ENCODE measurements at regions not wholly inside any gene's neighbourhood (a gene's known extent, or its start where the extent isn't known, plus 50 kb on each side); places are given as distances from the start of the nearest gene placed in this dataset.
"Not testable (repeated sequence)": the region's sequence is repeated elsewhere in the genome, so short reads cannot be mapped to it uniquely, and the experiment has no call there.

DNA sequence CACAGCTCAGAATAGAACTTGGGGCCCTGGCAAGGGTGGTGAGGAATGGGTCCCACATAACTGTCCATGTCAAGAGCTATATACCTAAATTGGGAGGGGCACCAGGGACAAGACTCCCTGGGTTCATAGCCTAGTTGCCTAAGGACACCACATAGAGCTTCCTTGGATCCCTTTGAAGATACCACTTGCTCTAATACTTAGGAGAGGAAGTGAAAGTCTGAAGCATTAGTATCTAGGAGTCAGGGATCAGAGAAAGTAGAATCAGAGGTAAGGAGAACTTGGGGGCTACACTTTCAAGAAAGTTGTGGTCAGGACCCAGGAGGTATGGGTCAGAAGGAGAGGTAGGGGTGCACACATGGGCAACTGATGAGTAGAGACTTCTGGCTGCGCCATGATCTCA lies 318.2 kb upstream of the SLC39A10 start:
- no peak for DNase-seq

DNA sequence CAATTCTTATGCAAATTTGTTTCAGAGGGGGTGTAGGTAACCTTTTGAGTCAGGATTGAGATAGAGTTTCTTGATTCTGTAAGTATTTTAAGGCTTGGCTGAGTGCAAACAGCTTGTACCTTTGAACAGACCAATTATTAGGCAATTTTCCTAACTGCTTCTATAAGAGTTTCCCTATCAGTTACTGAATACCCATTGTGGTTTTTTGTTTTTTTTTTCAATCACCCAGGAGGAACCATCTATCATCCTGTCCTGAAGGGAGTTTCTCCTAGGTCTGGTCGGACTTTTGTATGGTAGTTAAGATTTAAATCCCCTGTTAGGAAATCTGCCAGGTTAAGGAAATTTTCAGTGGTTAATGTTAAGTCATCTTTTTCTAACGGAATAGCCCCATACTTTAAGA lies 319.4 kb upstream of the SLC39A10 start:
- DNase-seq: no peak

GRCh38 chr2:195333869-195334268 lies 323.2 kb upstream of the SLC39A10 start:
- no peak for DNase-seq

GRCh38 chr2:195331966-195332365 lies 325.1 kb upstream of the SLC39A10 start:
- DNase-seq: no peak

DNA sequence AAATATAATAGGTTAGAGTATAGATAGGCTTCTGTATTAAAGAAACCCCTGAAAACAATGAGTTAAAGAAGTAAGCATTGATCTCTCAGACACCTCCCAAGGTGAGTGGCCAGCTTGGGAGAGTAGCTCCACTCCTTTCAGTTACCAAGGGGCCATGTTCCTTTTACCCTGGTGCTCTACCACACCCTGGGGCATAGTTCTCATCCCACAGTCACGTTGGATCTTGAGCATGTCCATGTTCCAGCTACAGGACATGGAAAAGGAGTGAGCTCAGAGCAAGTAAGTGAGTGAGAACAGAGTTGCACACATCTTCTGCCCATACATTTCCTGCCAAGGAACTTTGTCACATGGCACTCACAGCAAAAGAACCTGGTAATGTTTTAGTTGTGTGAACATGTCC lies 325.9 kb upstream of the SLC39A10 start:
- no peak for DNase-seq

- DNase-seq: no peak
Observed at GRCh38 chr2:195330513-195330956, 326.5 kb upstream of the SLC39A10 start.

DNA sequence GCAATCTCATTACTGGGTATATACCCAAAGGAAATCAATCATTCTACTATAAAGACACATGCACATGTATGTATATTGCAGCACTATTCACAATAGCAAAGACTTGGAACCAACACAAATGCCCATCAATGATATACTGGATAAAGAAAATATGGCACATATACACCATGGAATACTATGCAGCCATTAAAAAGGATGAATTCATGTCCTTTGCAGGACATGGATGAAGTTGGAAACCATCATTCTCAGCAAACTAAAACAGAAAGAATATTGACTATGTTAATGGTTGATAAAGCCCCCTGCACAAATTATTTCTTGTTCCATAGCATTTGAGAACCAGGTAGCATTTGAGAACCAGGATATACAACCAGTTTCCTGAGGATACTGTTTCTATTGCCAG lies 327.2 kb upstream of the SLC39A10 start:
- not testable (repeated sequence) for DNase-seq

- no peak for DNase-seq
Observed at GRCh38 chr2:195326537-195326936, 330.5 kb upstream of the SLC39A10 start.

DNA sequence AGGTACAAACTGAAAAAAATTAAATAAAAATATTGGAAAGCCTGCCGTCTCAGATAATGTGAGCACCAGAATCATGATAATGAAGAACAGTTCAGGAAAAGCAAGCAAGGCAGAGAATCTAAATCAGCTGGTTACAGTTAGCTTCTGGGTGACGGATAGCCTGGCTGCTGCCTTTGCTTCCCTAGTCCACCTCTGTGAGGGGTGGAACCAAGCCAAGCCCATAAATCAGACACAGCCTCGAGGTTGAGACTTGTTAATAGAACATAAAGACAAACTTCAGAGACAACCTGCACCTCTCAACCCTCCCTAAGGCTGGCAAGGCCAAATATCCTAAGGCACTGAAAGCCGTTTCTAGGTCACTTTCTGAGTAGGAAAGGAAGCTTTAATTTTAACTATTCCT lies 334.7 kb upstream of the SLC39A10 start:
- DNase-seq: no peak

- DNase-seq: no peak
Observed at GRCh38 chr2:195320413-195320973, 336.5 kb upstream of the SLC39A10 start.

DNA sequence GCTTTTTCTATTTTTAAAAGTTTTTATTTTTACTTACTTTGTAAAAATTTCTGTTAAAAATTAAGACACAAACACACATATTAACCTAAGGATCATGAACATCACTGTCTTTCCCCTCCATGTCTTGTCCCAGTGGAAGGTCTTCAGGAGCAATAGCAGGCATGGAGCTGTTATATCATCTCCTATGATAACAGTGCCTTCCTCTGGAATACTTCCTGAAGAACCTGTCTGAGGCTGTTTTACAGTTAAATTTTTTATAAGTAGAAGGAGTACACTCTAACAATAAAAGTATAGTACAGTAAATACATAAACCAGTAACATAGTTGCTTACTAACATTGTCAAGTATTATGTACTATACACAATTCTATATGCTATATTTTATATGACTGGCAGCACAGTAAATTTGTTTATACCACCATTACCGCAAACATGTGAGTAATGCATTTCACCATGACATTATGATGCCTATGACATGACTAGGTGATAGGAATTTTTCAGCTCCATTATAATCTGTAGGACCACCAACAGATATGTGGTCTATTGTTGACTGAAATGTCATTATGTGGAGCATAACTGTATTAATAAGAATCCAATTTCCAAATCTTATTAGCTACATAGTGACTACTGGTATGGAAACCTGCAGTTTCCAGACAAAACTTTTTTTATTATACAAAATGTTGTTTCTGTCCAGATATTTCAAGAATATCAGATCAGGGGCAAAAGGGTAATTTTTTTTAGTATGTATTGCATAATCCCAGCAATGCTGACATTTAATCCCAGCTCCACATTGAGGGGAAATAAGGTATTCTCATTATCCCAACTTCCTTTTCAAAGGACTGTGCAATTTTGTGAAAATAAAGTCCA lies 337.2 kb upstream of the SLC39A10 start:
- DNase-seq: no peak

DNA sequence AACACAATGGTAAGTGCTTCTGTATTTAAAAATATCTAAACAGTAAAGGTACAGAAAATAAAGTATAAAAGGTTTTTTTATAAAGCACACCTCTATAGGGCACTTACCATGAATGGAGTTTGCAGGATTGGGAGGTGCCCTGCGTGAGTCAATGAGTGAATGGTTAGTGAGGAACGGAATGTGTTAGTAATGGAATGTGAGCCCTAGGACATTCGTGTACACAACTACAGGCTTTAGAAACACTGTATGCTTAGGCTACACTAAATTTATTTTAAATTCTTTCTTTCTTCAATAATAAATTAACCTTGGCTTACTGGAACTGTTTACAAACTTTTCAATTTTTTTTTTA lies 337.9 kb upstream of the SLC39A10 start:
- DNase-seq: no peak

GRCh38 chr2:195318440-195319111 lies 338.4 kb upstream of the SLC39A10 start:
- DNase-seq: peak; percentile 39

DNA sequence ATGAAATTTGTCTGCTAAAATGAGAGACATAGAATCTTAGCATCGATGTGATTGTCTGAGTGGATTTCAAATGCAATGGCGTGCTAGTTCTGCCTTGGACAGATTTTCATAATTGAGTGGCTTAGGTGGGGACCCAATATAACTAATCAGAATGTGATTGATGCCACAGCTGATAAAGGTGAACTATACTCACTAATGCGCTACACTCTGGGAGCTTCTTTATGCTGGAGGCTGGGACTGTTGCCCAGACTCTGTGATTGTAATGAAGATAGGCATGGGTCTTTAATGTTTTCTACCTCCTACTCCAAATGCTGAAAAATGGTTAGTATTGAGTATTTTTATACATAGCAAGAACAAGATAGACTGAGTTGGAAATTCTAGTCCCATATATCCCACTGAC lies 339.5 kb upstream of the SLC39A10 start:
- no peak for DNase-seq

- no peak for DNase-seq
Observed at GRCh38 chr2:195316486-195316885, 340.5 kb upstream of the SLC39A10 start.

- no peak for DNase-seq
Observed at GRCh38 chr2:195313962-195314361, 343.1 kb upstream of the SLC39A10 start.

DNA sequence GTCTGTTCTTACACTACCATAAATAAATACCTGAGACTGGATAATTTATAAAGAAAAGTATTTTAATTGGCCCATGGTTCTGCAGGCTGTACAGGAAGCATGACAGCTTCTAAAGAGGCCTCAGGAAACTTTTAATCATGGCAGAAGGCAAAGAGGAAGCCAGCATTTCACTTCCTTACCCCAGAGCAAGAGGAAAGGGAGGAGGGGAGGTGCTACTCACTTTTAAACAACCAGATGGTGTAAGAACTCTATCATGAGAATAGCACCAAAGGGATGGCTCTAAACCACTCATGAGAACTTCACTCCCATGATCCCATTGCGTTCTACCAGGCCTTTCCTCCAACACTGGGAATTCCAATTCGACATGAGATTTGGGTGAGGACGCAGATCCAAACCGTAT lies 344.4 kb upstream of the SLC39A10 start:
- DNase-seq: no peak

DNA sequence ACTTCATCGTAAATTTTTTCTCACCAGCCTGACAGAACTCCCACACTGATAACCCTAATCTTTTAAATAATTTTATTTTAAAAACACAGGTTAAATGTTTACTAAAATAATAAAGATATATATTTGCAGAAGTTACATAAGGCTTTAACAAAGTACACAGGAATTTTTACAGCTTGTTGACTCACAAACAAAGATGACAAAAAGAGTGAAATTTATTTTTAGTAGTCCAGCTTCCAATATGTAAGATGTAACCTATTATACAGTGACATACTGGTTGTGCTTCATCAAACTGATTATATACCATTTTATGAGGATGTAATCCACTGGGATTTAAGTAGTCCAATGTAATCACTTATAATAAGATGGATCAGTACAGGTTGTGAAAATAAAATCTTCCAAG lies 348.9 kb upstream of the SLC39A10 start:
- no peak for DNase-seq

- DNase-seq: no peak
Observed at GRCh38 chr2:195307751-195308150, 349.3 kb upstream of the SLC39A10 start.

DNA sequence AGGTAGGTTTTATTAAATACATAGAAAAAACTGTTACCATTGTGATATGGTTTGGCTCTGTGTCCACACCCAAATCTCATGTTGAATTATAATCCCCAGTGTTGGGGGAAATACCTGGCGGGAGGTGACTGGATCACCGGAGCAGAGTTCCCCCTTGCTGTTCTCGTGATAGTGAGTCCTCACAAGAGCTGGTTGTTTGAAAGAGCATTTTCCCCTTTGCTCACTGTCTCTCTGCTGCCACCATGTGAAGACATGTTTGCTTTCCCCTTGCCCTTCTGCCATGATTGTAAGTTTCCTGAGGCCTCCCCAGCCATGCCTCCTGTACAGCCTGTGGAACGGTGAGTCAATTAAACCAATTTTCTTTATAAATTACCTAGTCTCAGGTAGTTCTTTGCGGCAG lies 352.7 kb upstream of the SLC39A10 start:
- DNase-seq: no peak

GRCh38 chr2:195300631-195301030 lies 356.4 kb upstream of the SLC39A10 start:
- DNase-seq: no peak

DNA sequence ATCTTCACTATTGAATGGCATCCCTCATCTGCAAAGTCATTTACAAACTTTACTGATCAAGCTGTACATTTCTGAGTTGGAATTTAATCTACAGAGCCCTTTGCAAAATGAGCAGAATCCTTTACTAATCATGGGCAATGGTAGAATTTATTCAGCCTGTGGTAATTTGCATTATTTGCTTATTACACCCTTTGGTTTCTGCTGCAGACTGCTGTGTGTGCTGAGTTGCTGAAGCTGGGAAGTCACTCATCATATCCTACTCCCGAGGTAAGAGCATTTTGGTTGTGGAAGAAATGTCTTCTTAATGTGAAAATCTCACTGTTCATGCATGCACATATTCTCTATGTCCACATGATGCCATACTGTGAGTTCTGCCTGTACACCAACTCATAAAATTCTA lies 357.4 kb upstream of the SLC39A10 start:
- no peak for DNase-seq

GRCh38 chr2:195296490-195296889 lies 360.5 kb upstream of the SLC39A10 start:
- DNase-seq: no peak

GRCh38 chr2:195289081-195289480 lies 367.9 kb upstream of the SLC39A10 start:
- no peak for DNase-seq
